ENCODE measurements at regions not wholly inside any gene's neighbourhood (a gene's known extent, or its start where the extent isn't known, plus 50 kb on each side); places are given as distances from the start of the nearest gene placed in this dataset.

- peaks cover 1% of the 10 kb centered on the region for H3K4me1 Mint-ChIP-seq (ENCODE audit: low read depth)
- H3K4me3 Mint-ChIP-seq = no peak overlapping the region
- H3K27me3 Mint-ChIP-seq = peaks cover 57% of the 10 kb centered on the region
- DNase-seq = no peak
- H3K36me3 Mint-ChIP-seq (ENCODE audit: low read depth) = no peaks in the 10 kb centered on the region
- no peak overlapping the region for H3K27ac Mint-ChIP-seq
- H3K9me3 Mint-ChIP-seq = no peaks in the 10 kb centered on the region
Observed at GRCh38 chr11:19433367-19433766, 192.6 kb upstream of the E2F8 start.

GRCh38 chr11:19432370-19433061 lies 191.8 kb upstream of the E2F8 start:
- H3K27ac Mint-ChIP-seq = no peak overlapping the region
- peaks cover 58% of the 10 kb centered on the region for H3K27me3 Mint-ChIP-seq
- H3K36me3 Mint-ChIP-seq (ENCODE audit: low read depth) = no peaks in the 10 kb centered on the region
- no peak for DNase-seq
- no peak overlapping the region for H3K4me3 Mint-ChIP-seq
- H3K9me3 Mint-ChIP-seq = no peaks in the 10 kb centered on the region
- peaks cover 2% of the 10 kb centered on the region for H3K4me1 Mint-ChIP-seq (ENCODE audit: low read depth)

GRCh38 chr11:19430754-19431398 lies 190.1 kb upstream of the E2F8 start:
- no peaks in the 10 kb centered on the region for H3K9me3 Mint-ChIP-seq
- peaks cover 2% of the 10 kb centered on the region for H3K4me1 Mint-ChIP-seq (ENCODE audit: low read depth)
- H3K27me3 Mint-ChIP-seq = peaks cover 64% of the 10 kb centered on the region
- H3K27ac Mint-ChIP-seq = no peak overlapping the region
- H3K4me3 Mint-ChIP-seq = no peak overlapping the region
- no peaks in the 10 kb centered on the region for H3K36me3 Mint-ChIP-seq (ENCODE audit: low read depth)
- DNase-seq = no peak

GRCh38 chr11:19430346-19430745 lies 189.6 kb upstream of the E2F8 start:
- Mint-ChIP-seq H3K4me1 (ENCODE audit: low read depth) (peaks cover 2% of the 10 kb centered on the region), H3K27ac (no peak overlapping the region), H3K36me3 (ENCODE audit: low read depth) (no peaks in the 10 kb centered on the region), H3K4me3 (no peak overlapping the region), H3K9me3 (no peaks in the 10 kb centered on the region), H3K27me3 (peaks cover 67% of the 10 kb centered on the region)
- DNase-seq = no peak

- DNase-seq = no peak
- H3K27ac Mint-ChIP-seq = no peak overlapping the region
- H3K27me3 Mint-ChIP-seq = peaks cover 77% of the 10 kb centered on the region
- no peaks in the 10 kb centered on the region for H3K9me3 Mint-ChIP-seq
- H3K36me3 Mint-ChIP-seq (ENCODE audit: low read depth) = no peaks in the 10 kb centered on the region
- peaks cover 2% of the 10 kb centered on the region for H3K4me1 Mint-ChIP-seq (ENCODE audit: low read depth)
- H3K4me3 Mint-ChIP-seq = no peak overlapping the region
Observed at GRCh38 chr11:19429108-19429760, 188.5 kb upstream of the E2F8 start.

- Mint-ChIP-seq H3K4me1 (ENCODE audit: low read depth) (peaks cover 2% of the 10 kb centered on the region), H3K27ac (no peak overlapping the region), H3K4me3 (no peak overlapping the region), H3K9me3 (no peaks in the 10 kb centered on the region), H3K36me3 (ENCODE audit: low read depth) (no peaks in the 10 kb centered on the region), H3K27me3 (peaks cover 79% of the 10 kb centered on the region)
- no peak for DNase-seq
Observed at GRCh38 chr11:19428206-19429002, 187.7 kb upstream of the E2F8 start.

- H3K4me1 Mint-ChIP-seq (ENCODE audit: low read depth) = peaks cover 2% of the 10 kb centered on the region
- no peaks in the 10 kb centered on the region for H3K36me3 Mint-ChIP-seq (ENCODE audit: low read depth)
- H3K27ac Mint-ChIP-seq = no peak overlapping the region
- no peaks in the 10 kb centered on the region for H3K9me3 Mint-ChIP-seq
- peaks cover 70% of the 10 kb centered on the region for H3K27me3 Mint-ChIP-seq
- H3K4me3 Mint-ChIP-seq = no peak overlapping the region
- DNase-seq = no peak
Observed at GRCh38 chr11:19426756-19427403, 186.1 kb upstream of the E2F8 start.

- DNase-seq = no peak
- Mint-ChIP-seq H3K9me3 (no peaks in the 10 kb centered on the region), H3K36me3 (ENCODE audit: low read depth) (no peaks in the 10 kb centered on the region), H3K4me1 (ENCODE audit: low read depth) (peaks cover 2% of the 10 kb centered on the region), H3K4me3 (no peak overlapping the region), H3K27ac (no peak overlapping the region), H3K27me3 (peaks cover 65% of the 10 kb centered on the region)
Observed at GRCh38 chr11:19426011-19426755, 185.4 kb upstream of the E2F8 start.

GRCh38 chr11:19422276-19422675 lies 181.5 kb upstream of the E2F8 start:
- Mint-ChIP-seq H3K36me3 (ENCODE audit: low read depth) (no peaks in the 10 kb centered on the region), H3K27me3 (peaks cover 35% of the 10 kb centered on the region), H3K4me1 (ENCODE audit: low read depth) (no peaks in the 10 kb centered on the region), H3K27ac (no peak overlapping the region), H3K4me3 (no peak overlapping the region), H3K9me3 (no peaks in the 10 kb centered on the region)
- DNase-seq = no peak

GRCh38 chr11:19420868-19421533 lies 180.3 kb upstream of the E2F8 start:
- DNase-seq = no peak
- no peaks in the 10 kb centered on the region for H3K9me3 Mint-ChIP-seq
- no peaks in the 10 kb centered on the region for H3K4me1 Mint-ChIP-seq (ENCODE audit: low read depth)
- peaks cover 22% of the 10 kb centered on the region for H3K27me3 Mint-ChIP-seq
- H3K36me3 Mint-ChIP-seq (ENCODE audit: low read depth) = no peaks in the 10 kb centered on the region
- no peak overlapping the region for H3K4me3 Mint-ChIP-seq
- no peak overlapping the region for H3K27ac Mint-ChIP-seq

- Mint-ChIP-seq H3K36me3 (ENCODE audit: low read depth) (no peaks in the 10 kb centered on the region), H3K9me3 (no peaks in the 10 kb centered on the region), H3K27ac (no peak overlapping the region), H3K27me3 (peaks cover 11% of the 10 kb centered on the region), H3K4me1 (ENCODE audit: low read depth) (no peaks in the 10 kb centered on the region), H3K4me3 (no peak overlapping the region)
- no peak for DNase-seq
Observed at GRCh38 chr11:19419808-19420207, 179.1 kb upstream of the E2F8 start.

- peaks cover 2% of the 10 kb centered on the region for H3K9me3 Mint-ChIP-seq
- no peak overlapping the region for H3K27ac Mint-ChIP-seq
- no peak overlapping the region for H3K4me3 Mint-ChIP-seq
- H3K4me1 Mint-ChIP-seq (ENCODE audit: low read depth) = no peaks in the 10 kb centered on the region
- no peaks in the 10 kb centered on the region for H3K36me3 Mint-ChIP-seq (ENCODE audit: low read depth)
- H3K27me3 Mint-ChIP-seq = peaks cover 12% of the 10 kb centered on the region
- no peak for DNase-seq
Observed at GRCh38 chr11:19419021-19419750, 178.4 kb upstream of the E2F8 start.

GRCh38 chr11:19418221-19418620 lies 177.5 kb upstream of the E2F8 start:
- Mint-ChIP-seq H3K9me3 (peaks cover 2% of the 10 kb centered on the region), H3K27ac (no peak overlapping the region), H3K36me3 (ENCODE audit: low read depth) (no peaks in the 10 kb centered on the region), H3K27me3 (peaks cover 16% of the 10 kb centered on the region), H3K4me3 (no peak overlapping the region), H3K4me1 (ENCODE audit: low read depth) (no peaks in the 10 kb centered on the region)
- DNase-seq = no peak
